Testis (tissue), 2 donors: ENCODE measurements at regions not wholly inside any gene's neighbourhood (a gene's known extent, or its start where the extent isn't known, plus 50 kb on each side); places are given as distances from the start of the nearest gene placed in this dataset.

Experiments
- DNase-seq: peaks from one replicate; pipeline ENCODE4 v3.0.0-alpha.2; 2019
- H3K27ac ChIP-seq, 2 donors: fragments of 200-600 bp; sonication (generic); one replicate each; pipeline ENCODE4 v1.5.1; 2019
- H3K27me3 ChIP-seq: fragments of 200-600 bp; sonication (generic); one replicate; pipeline ENCODE4 v1.5.1; 2019
- H3K36me3 ChIP-seq: fragments of 200-600 bp; sonication (generic); one replicate; pipeline ENCODE4 v1.5.1; 2017; ENCODE audit warnings: low read depth; ENCODE audit errors: missing control alignments
- H3K4me1 ChIP-seq: fragments of 200-600 bp; sonication (generic); one replicate; pipeline ENCODE4 v1.5.1; 2019
- H3K4me3 ChIP-seq, 2 donors: fragments of 200-600 bp; sonication (generic); one replicate each; pipeline ENCODE4 v1.5.1; 2017 to 2019
- H3K9me3 ChIP-seq: fragments of 200-600 bp; sonication (generic); one replicate; pipeline ENCODE4 v1.5.1; 2017
- CTCF ChIP-seq, 3 experiments: fragments of 450-650 bp in 2 of 3; fragments of 200-600 bp in 1 of 3; sonication (generic) in 1 of 3; IDR thresholded peaks; one replicate each; pipeline ENCODE4 v1.5.1; 2016 to 2019; ENCODE audit warnings: antibody characterized with exemption in 3 of 3, mild to moderate bottlenecking in 2 of 3, moderate library complexity in 1 of 3
- POLR2A ChIP-seq: fragments of 450-650 bp; IDR thresholded peaks from one replicate; pipeline ENCODE4 v1.6.1; 2017; ENCODE audit warnings: antibody characterized with exemption, mild to moderate bottlenecking, moderate library complexity
- WGBS, 2 donors: methylation state at CpG; one replicate each; pipeline ENCODE4 v1.1.5; 2018; 5-methylcytosine and 5-hydroxymethylcytosine counted together
- intact Hi-C: fragments of 100-400 bp; cut with DNase I; formaldehyde crosslinking; loops from one replicate; pipeline ENCODE4 v1.15.1; 2023; ENCODE audit warnings: low total_unique reads

- intact Hi-C loops = no loop called here
- Histone ChIP-seq H3K27ac (no peak overlapping the region), H3K36me3 (no peaks in the 10 kb centered on the region), H3K4me3 (no peak overlapping the region), H3K4me1 (peaks cover 3% of the 10 kb centered on the region), H3K9me3 (no peaks in the 10 kb centered on the region), H3K27me3 (no peaks in the 10 kb centered on the region)
- no peak for TF ChIP-seq CTCF (IDR thresholded peaks at IDR 0.05)
- no peak for TF ChIP-seq POLR2A
- no peak for DNase-seq
- 53 to 54% methylated on average over 7 of the region's 7 CpGs for WGBS, 2 donors
Observed at GRCh38 chr1:14253676-14254075, 344.8 kb upstream of the KAZN start.

- TF ChIP-seq POLR2A = no peak
- TF ChIP-seq CTCF (IDR thresholded peaks at IDR 0.05) = no peak
- Histone ChIP-seq H3K36me3 (no peaks in the 10 kb centered on the region), H3K4me3 (no peak overlapping the region), H3K27me3 (no peaks in the 10 kb centered on the region), H3K9me3 (no peaks in the 10 kb centered on the region), H3K4me1 (peaks cover 6% of the 10 kb centered on the region), H3K27ac (no peak overlapping the region)
- intact Hi-C loops = no loop called here
- 36 to 37% methylated on average over 6 of the region's 6 CpGs for WGBS, 2 donors
- no peak for DNase-seq
Observed at GRCh38 chr1:14254251-14254650, 344.2 kb upstream of the KAZN start.

- Histone ChIP-seq H3K9me3 (no peaks in the 10 kb centered on the region), H3K27me3 (no peaks in the 10 kb centered on the region), H3K27ac (no peak overlapping the region), H3K4me1 (peaks cover 10% of the 10 kb centered on the region), H3K36me3 (no peaks in the 10 kb centered on the region), H3K4me3 (no peak overlapping the region)
- 91 to 95% methylated on average over 3 of the region's 3 CpGs for WGBS, 2 donors
- intact Hi-C loops = no loop called here
- TF ChIP-seq CTCF (IDR thresholded peaks at IDR 0.05) (no peak), POLR2A (no peak)
- no peak for DNase-seq
Observed at GRCh38 chr1:14255233-14255632, 343.3 kb upstream of the KAZN start.

- intact Hi-C loops = no loop called here
- no peak overlapping the region for H3K4me3 ChIP-seq
- no peak overlapping the region for H3K27ac ChIP-seq
- DNase-seq = no peak
- peaks cover 10% of the 10 kb centered on the region for H3K4me1 ChIP-seq
- H3K9me3 ChIP-seq = no peaks in the 10 kb centered on the region
- H3K27me3 ChIP-seq = no peaks in the 10 kb centered on the region
- TF ChIP-seq CTCF (IDR thresholded peaks at IDR 0.05) (no peak), POLR2A (no peak)
- H3K36me3 ChIP-seq = no peaks in the 10 kb centered on the region
- 69 to 74% methylated on average over 2 of the region's 2 CpGs for WGBS, 2 donors
Observed at GRCh38 chr1:14255711-14256110, 342.8 kb upstream of the KAZN start.

- H3K9me3 ChIP-seq = no peaks in the 10 kb centered on the region
- no peaks in the 10 kb centered on the region for H3K36me3 ChIP-seq
- no peak for TF ChIP-seq POLR2A
- no peak for TF ChIP-seq CTCF (IDR thresholded peaks at IDR 0.05)
- no peaks in the 10 kb centered on the region for H3K27me3 ChIP-seq
- WGBS, 2 donors = 47 to 65% methylated on average over 13 of the region's 13 CpGs
- peak overlapping the region in 1 of 2 donors; percentile 31 for H3K27ac ChIP-seq
- peaks cover 10% of the 10 kb centered on the region for H3K4me1 ChIP-seq
- DNase-seq = peak; percentile 88
- no peak overlapping the region for H3K4me3 ChIP-seq
- intact Hi-C loops = no loop called here
Observed at GRCh38 chr1:14259191-14259757, 339.2 kb upstream of the KAZN start.
